NT2/D1 (cell line): ENCODE measurements at regions not wholly inside any gene's neighbourhood (a gene's known extent, or its start where the extent isn't known, plus 50 kb on each side); places are given as distances from the start of the nearest gene placed in this dataset.

Source experiments
- DNase-seq: peaks from one replicate; pipeline ENCODE4 v3.0.0-alpha.2; 2011; ENCODE audit warnings: low read depth, low spot score
- H3K27me3 ChIP-seq: 2 replicates; pipeline ENCODE4 v1.6.0; 2011; ENCODE audit warnings: mild to moderate bottlenecking; ENCODE audit not compliant: insufficient read length, insufficient read depth
- H3K36me3 ChIP-seq: 2 replicates; pipeline ENCODE4 v1.6.1; 2011; ENCODE audit warnings: mild to moderate bottlenecking, low read length, mixed read lengths; ENCODE audit not compliant: insufficient read depth, insufficient read length
- H3K4me1 ChIP-seq: 2 replicates; pipeline ENCODE4 v1.5.1; 2011; ENCODE audit not compliant: insufficient read depth, insufficient read length
- H3K4me3 ChIP-seq: 2 replicates; pipeline ENCODE4 v1.5.1; 2011; ENCODE audit warnings: low read depth; ENCODE audit not compliant: insufficient read length
- H3K9ac ChIP-seq: 2 replicates; pipeline ENCODE4 v1.6.0; 2011; ENCODE audit warnings: low read depth; ENCODE audit not compliant: insufficient read length
- H3K9me3 ChIP-seq: 2 replicates; pipeline ENCODE4 v1.5.1; 2011; ENCODE audit warnings: mild to moderate bottlenecking, low read length; ENCODE audit not compliant: insufficient read depth
- SUZ12 ChIP-seq: IDR thresholded peaks from 2 replicates; pipeline ENCODE4 v1.6.1; 2011; ENCODE audit not compliant: insufficient read length, insufficient read depth; ENCODE audit errors: extremely low read depth
- YY1 ChIP-seq: IDR thresholded peaks from 2 replicates; pipeline ENCODE4 v1.6.1; 2011; ENCODE audit not compliant: insufficient read length, insufficient read depth
- ZNF274 ChIP-seq: IDR thresholded peaks from 2 replicates; pipeline ENCODE4 v1.6.1; 2011; ENCODE audit warnings: mild to moderate bottlenecking, low read depth, low read length

- H3K36me3 ChIP-seq = no peaks in the 10 kb centered on the region
- no peaks in the 10 kb centered on the region for H3K4me1 ChIP-seq
- H3K4me3 ChIP-seq = no peak overlapping the region
- H3K27me3 ChIP-seq = no peaks in the 10 kb centered on the region
- H3K9ac ChIP-seq = no peak overlapping the region
- no peaks in the 10 kb centered on the region for H3K9me3 ChIP-seq
- no peak for DNase-seq
- no peak for TF ChIP-seq YY1
- TF ChIP-seq ZNF274 = no peak
- no peak for TF ChIP-seq SUZ12
Measured at GRCh38 chr16:73140929-73141328, 93.0 kb upstream of the ZFHX3 start.

DNA sequence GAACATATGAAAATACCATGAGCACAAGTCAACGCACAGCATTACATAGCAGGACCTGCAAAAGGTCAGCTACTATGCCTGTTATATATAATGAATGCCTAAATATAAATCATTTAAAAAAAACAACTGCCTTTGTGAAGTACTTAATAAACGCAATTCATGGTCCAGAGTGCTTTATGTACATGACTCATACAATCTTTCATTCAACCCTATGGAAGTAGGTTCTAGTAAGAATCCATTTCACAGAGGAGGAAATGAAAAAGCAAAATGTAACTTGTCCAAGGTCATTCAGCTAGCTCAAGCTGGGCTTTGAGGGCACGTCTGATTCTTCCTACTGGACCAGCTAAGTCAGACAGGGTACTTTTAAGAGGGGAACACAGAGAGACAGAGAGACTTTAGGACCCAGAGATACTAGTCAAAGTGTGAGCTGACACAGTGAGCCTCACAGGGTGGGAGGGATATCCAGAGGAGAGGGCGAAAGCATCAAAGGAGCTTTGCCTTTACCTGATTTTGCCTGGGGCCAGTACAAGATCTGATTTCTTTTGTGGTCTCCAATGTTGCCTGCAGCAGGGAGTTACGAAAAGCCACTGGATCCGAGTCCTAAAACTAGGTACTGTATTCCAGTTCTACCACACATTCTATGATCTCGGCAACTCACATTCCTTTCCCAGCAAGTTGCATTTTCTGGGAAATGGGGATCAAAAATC lies 83.4 kb upstream of the ZFHX3 start:
- Histone ChIP-seq H3K4me1 (no peaks in the 10 kb centered on the region), H3K27me3 (peaks cover 10% of the 10 kb centered on the region), H3K4me3 (no peak overlapping the region), H3K9me3 (no peaks in the 10 kb centered on the region; the same call in 1 of the 2 replicates), H3K36me3 (no peaks in the 10 kb centered on the region), H3K9ac (no peak overlapping the region)
- no peak for DNase-seq
- no peak for TF ChIP-seq ZNF274
- no peak for TF ChIP-seq YY1
- TF ChIP-seq SUZ12 = no peak

GRCh38 chr16:73129455-73129854 lies 81.5 kb upstream of the ZFHX3 start:
- TF ChIP-seq YY1 = no peak
- TF ChIP-seq SUZ12 = no peak
- TF ChIP-seq ZNF274 = no peak
- H3K9me3 ChIP-seq = no peaks in the 10 kb centered on the region
- H3K4me3 ChIP-seq = no peak overlapping the region
- no peaks in the 10 kb centered on the region for H3K4me1 ChIP-seq
- peaks cover 10% of the 10 kb centered on the region for H3K27me3 ChIP-seq
- H3K9ac ChIP-seq = no peak overlapping the region
- H3K36me3 ChIP-seq = no peaks in the 10 kb centered on the region
- no peak for DNase-seq

DNA sequence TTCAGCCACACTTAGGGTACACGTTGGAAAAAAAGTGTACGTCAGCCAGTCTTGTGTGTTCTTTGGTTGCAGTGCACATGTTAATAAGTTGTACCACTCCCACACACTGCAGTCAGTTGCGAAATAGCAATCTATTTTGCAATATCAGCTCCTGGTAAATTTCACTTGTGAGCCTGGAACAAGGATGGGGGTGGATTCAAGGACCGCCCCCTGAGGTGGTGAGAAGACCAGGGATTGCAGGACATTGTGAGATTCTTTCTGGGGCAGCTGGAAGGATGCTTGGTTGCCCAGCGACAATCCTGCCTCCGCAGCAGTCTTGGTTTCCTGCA lies 78.6 kb upstream of the ZFHX3 start:
- H3K9me3 ChIP-seq = no peaks in the 10 kb centered on the region
- no peak for DNase-seq
- H3K4me1 ChIP-seq = no peaks in the 10 kb centered on the region
- H3K27me3 ChIP-seq = no peaks in the 10 kb centered on the region
- no peak overlapping the region for H3K9ac ChIP-seq
- H3K36me3 ChIP-seq = no peaks in the 10 kb centered on the region
- no peak overlapping the region for H3K4me3 ChIP-seq
- no peak for TF ChIP-seq ZNF274
- no peak for TF ChIP-seq SUZ12
- no peak for TF ChIP-seq YY1

GRCh38 chr16:73125850-73126524 lies 78.1 kb upstream of the ZFHX3 start:
- DNase-seq = no peak
- Histone ChIP-seq H3K4me1 (no peaks in the 10 kb centered on the region), H3K36me3 (no peaks in the 10 kb centered on the region), H3K9ac (no peak overlapping the region), H3K4me3 (no peak overlapping the region), H3K27me3 (no peaks in the 10 kb centered on the region), H3K9me3 (no peaks in the 10 kb centered on the region)
- TF ChIP-seq YY1 (no peak), SUZ12 (no peak), ZNF274 (no peak)

- no peaks in the 10 kb centered on the region for H3K4me1 ChIP-seq
- TF ChIP-seq ZNF274 (no peak), SUZ12 (no peak), YY1 (no peak)
- no peak for DNase-seq
- no peaks in the 10 kb centered on the region for H3K9me3 ChIP-seq
- no peak overlapping the region for H3K9ac ChIP-seq
- H3K27me3 ChIP-seq = no peaks in the 10 kb centered on the region
- no peak overlapping the region for H3K4me3 ChIP-seq
- H3K36me3 ChIP-seq = no peaks in the 10 kb centered on the region
Measured at GRCh38 chr16:73124665-73125375, 76.9 kb upstream of the ZFHX3 start.

GRCh38 chr16:73124097-73124652 lies 76.2 kb upstream of the ZFHX3 start:
- DNase-seq = no peak
- Histone ChIP-seq H3K4me3 (no peak overlapping the region), H3K9me3 (no peaks in the 10 kb centered on the region), H3K4me1 (no peaks in the 10 kb centered on the region), H3K9ac (no peak overlapping the region), H3K27me3 (no peaks in the 10 kb centered on the region), H3K36me3 (no peaks in the 10 kb centered on the region)
- TF ChIP-seq YY1 = no peak
- TF ChIP-seq SUZ12 = no peak
- no peak for TF ChIP-seq ZNF274
